ENCODE measurements at regions not wholly inside any gene's neighbourhood (a gene's known extent, or its start where the extent isn't known, plus 50 kb on each side); places are given as distances from the start of the nearest gene placed in this dataset.

DNA sequence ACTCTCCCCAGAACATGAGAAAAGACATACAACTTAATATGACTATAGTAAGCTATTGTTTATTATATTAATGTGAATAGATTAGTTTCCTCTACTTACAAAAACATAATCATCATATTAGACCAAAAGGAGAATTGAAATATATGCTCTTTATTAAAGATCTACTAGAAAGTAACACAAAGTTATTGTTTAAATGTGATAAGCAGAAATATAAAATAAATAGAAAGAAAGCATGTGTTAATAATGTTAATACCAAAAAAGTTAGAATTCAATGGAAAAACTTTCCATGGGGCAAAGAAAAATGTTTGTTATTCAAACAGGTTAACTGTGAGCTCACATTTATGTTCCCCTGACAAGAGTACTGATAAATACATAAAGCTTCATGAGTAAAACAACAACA lies 421.4 kb upstream of the UBE2E3 start:
- TF ChIP-seq ZNF274 (IDR thresholded peaks at IDR 0.05; ENCODE audit: low read depth, low read length) (no peak), EZH2 (IDR thresholded peaks at IDR 0.05) (no peak), CEBPB (IDR thresholded peaks at IDR 0.05; ENCODE audit: low read depth) (no peak), FOSL1 (IDR thresholded peaks at IDR 0.05; ENCODE audit: low read depth) (no peak), SP1 (IDR thresholded peaks at IDR 0.05; ENCODE audit: low read depth) (no peak), POLR2AphosphoS5 (IDR thresholded peaks at IDR 0.05; ENCODE audit: low read depth, low read length) (no peak), CTCF (IDR thresholded peaks at IDR 0.05 in 2 of 3, conservative IDR thresholded peaks at IDR 0.05 in 1 of 3; ENCODE audit: borderline replicate concordance in 1 of 3, insufficient read depth in 1 of 3, low read depth in 2 of 3, low read length in 2 of 3) (no peak), TCF7L2 (IDR thresholded peaks at IDR 0.05; ENCODE audit: borderline replicate concordance, extremely low read depth, insufficient read depth, insufficient read length) (no peak), YY1 (IDR thresholded peaks at IDR 0.05; ENCODE audit: extremely low read depth, insufficient replicate concordance, low read depth, low read length) (no peak), SIN3A (IDR thresholded peaks at IDR 0.05; ENCODE audit: low read depth) (no peak), CBX3 (IDR thresholded peaks at IDR 0.05; ENCODE audit: low read depth) (no peak)
- TF ChIP-seq, protein P1, sequence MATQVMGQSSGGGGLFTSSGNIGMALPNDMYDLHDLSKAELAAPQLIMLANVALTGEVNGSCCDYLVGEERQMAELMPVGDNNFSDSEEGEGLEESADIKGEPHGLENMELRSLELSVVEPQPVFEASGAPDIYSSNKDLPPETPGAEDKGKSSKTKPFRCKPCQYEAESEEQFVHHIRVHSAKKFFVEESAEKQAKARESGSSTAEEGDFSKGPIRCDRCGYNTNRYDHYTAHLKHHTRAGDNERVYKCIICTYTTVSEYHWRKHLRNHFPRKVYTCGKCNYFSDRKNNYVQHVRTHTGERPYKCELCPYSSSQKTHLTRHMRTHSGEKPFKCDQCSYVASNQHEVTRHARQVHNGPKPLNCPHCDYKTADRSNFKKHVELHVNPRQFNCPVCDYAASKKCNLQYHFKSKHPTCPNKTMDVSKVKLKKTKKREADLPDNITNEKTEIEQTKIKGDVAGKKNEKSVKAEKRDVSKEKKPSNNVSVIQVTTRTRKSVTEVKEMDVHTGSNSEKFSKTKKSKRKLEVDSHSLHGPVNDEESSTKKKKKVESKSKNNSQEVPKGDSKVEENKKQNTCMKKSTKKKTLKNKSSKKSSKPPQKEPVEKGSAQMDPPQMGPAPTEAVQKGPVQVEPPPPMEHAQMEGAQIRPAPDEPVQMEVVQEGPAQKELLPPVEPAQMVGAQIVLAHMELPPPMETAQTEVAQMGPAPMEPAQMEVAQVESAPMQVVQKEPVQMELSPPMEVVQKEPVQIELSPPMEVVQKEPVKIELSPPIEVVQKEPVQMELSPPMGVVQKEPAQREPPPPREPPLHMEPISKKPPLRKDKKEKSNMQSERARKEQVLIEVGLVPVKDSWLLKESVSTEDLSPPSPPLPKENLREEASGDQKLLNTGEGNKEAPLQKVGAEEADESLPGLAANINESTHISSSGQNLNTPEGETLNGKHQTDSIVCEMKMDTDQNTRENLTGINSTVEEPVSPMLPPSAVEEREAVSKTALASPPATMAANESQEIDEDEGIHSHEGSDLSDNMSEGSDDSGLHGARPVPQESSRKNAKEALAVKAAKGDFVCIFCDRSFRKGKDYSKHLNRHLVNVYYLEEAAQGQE (IDR thresholded peaks at IDR 0.05; ENCODE audit: low read depth), result no peak

More for the DNA sequence above, 421.4 kb upstream of the UBE2E3 start:
- H3K36me3 ChIP-seq (ENCODE audit: control insufficient read depth in 1 of 2, insufficient read depth in 2 of 2, low read length in 2 of 2), result no peaks in the 10 kb centered on the region
- no peak overlapping the region for H3K4me2 ChIP-seq (ENCODE audit: low read length)
- no TSS peak for BruUV-seq (replicated peaks)
- ATAC-seq (no peak), DNase-seq (ENCODE audit: low read depth, low spot score) (no peak)
- no peak overlapping the region for H3K27ac ChIP-seq (ENCODE audit: low read depth, low read length)
- H3K9ac ChIP-seq (ENCODE audit: low read length), result no peak overlapping the region
- H3K9me3 ChIP-seq (ENCODE audit: control insufficient read depth in 1 of 2, insufficient read depth in 1 of 2, low read depth in 1 of 2, low read length in 2 of 2), result no peaks in the 10 kb centered on the region
- H3K27me3 ChIP-seq (ENCODE audit: insufficient read depth, low read length), result no peaks in the 10 kb centered on the region
- no peak overlapping the region for H3K4me3 ChIP-seq (replicated peaks in 1 of 2; ENCODE audit: low read depth in 1 of 2, low read length in 2 of 2)
- RAD21 ChIA-PET (ENCODE audit: low non-redundant PET in 1 of 2, low total read pairs in 2 of 2, uncharacterized antibody in 2 of 2, unreplicated experiment in 2 of 2), result no interaction called here
- no peaks in the 10 kb centered on the region for H3K79me2 ChIP-seq (ENCODE audit: insufficient read depth, low read length)
- no peaks in the 10 kb centered on the region for H3K4me1 ChIP-seq (ENCODE audit: control insufficient read depth in 1 of 2, insufficient read depth in 2 of 2, low read length in 2 of 2)
- H3K9me2 ChIP-seq (ENCODE audit: insufficient read depth), result no peaks in the 10 kb centered on the region
- intact Hi-C loops (cut with micrococcal nuclease), result no loop called here
- H2AFZ ChIP-seq (ENCODE audit: low read depth, low read length, poor library complexity, severe bottlenecking), result no peak overlapping the region
- CTCF ChIA-PET, result no interaction called here
- POLR2A ChIA-PET, result no interaction called here
- no peaks in the 10 kb centered on the region for H4K20me1 ChIP-seq (ENCODE audit: insufficient read depth)
